ENCODE measurements at regions not wholly inside any gene's neighbourhood (a gene's known extent, or its start where the extent isn't known, plus 50 kb on each side); places are given as distances from the start of the nearest gene placed in this dataset.
"Not testable (repeated sequence)": the region's sequence is repeated elsewhere in the genome, so short reads cannot be mapped to it uniquely, and the experiment has no call there.

GRCh38 chr18:67131498-67131897 lies 385.0 kb downstream of the DSEL start:
- DNase-seq = no peak

- not testable (repeated sequence) for DNase-seq
Observed at GRCh38 chr18:67126751-67127150, 389.8 kb downstream of the DSEL start.

- DNase-seq = no peak
Observed at GRCh38 chr18:67123901-67124300, 392.6 kb downstream of the DSEL start.

DNA sequence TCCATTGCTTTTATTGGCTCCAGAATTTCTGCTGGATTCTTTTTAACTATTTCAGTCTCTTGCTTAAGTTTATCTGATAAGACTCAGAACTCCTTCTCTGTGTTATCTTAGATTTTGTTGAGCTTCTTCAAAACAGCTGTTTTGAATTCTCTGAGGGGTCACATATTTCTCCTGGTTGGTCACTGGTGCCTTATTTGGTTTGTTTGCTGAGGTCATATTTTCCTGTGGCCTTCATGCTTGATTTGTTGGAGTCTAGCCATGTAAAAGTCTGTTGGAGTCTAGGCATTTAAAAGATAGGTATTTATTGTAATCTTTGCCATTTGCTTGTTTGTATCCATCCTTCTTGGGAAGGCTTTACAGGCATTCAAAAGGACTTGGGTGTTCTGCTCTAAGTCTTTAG lies 398.7 kb downstream of the DSEL start:
- DNase-seq = no peak

DNA sequence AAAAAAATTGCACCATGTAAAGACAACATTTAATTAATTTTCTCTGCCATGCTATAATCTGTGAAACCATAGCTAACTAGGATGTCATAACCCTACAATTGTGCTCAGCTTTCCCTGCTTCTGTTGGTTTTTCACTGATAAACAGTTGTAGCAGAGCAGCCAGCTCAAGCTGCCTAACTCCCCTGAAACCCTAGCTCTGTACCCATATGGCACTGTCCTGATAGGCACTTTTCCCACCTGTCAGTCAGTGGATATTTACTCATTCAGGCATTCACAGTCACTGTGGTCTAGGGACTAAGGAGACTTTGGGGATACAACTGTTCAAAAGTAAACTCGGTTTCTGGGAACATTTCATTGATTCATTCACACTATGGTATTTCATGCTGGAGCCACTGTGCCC lies 407.0 kb downstream of the DSEL start:
- no peak for DNase-seq

GRCh38 chr18:67108894-67109293 lies 407.6 kb downstream of the DSEL start:
- no peak for DNase-seq

DNA sequence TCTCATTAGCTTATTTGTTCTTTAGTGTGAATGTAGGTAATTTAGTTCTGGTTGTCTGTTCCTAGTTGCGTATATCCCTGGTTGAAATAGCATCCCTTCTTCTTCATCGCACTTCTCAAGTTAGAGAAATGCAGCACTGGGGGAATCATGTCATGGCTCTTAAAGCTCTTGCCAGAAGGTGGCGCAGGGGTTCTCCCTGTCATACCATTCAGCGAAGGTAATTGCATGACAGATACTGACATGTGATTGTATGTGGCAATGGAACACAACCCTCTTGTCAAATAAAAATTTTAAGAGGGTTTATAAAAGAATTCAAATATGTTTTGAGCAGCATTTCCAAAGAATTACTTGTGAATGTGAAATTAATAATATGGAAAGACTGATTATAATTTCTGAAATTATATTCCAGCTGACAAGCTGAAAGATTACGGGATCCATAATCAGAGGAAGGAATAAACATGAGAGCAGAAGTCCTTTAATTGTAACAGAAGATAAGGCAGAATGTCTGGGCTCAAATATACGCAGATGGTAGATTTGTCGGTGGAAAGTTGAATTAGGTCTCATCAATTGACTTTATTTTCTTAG lies 411.7 kb downstream of the DSEL start:
- peak; percentile 71 for DNase-seq

GRCh38 chr18:67094123-67094522 lies 422.4 kb downstream of the DSEL start:
- DNase-seq = no peak

DNA sequence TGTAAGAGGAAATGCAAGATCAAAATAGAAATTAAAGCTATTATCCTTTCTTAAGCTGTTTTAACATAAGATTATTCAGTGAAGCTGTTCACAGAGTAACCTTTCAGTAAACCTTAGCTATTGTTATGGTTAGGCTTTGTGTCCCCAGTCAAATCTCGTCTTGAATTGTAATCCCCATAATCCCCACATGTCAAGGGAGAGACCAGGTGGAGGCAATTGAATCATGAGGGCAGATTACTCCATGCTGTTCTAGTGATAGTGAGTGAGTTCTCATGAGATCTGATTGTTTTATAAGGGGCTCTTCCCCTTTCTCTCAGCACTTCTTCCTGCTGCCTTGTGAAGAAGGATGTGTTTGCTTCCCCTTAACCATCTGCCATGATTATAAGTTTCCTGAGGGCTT lies 424.4 kb downstream of the DSEL start:
- DNase-seq = no peak

GRCh38 chr18:67081482-67082211 lies 434.9 kb downstream of the DSEL start:
- DNase-seq = no peak

- no peak for DNase-seq
Observed at GRCh38 chr18:67080601-67081000, 435.9 kb downstream of the DSEL start.

GRCh38 chr18:67074309-67074708 lies 442.2 kb downstream of the DSEL start:
- no peak for DNase-seq

DNA sequence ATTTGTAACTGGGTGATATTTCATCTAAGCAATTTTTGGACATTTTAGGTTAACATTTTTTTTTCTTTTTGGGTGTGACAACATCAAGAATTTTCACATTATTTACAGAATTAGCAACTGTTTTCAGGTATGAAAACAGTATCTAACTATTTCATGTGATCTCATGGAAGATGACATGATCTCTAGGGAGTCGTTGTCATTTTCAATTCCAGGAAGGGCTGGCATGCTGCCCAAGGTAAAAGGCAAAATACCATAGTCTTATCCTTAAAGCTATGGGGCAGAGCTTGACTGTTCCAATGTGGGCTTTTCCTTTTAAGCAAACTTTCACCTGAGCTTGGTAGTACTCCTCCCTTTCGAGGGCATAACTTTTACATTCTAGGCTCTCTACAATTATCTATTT lies 443.7 kb downstream of the DSEL start:
- DNase-seq = no peak

GRCh38 chr18:67068608-67069007 lies 447.9 kb downstream of the DSEL start:
- DNase-seq = no peak

- no peak for DNase-seq
Observed at GRCh38 chr18:67047334-67047733, 443.4 kb upstream of the CDH19 start.

DNA sequence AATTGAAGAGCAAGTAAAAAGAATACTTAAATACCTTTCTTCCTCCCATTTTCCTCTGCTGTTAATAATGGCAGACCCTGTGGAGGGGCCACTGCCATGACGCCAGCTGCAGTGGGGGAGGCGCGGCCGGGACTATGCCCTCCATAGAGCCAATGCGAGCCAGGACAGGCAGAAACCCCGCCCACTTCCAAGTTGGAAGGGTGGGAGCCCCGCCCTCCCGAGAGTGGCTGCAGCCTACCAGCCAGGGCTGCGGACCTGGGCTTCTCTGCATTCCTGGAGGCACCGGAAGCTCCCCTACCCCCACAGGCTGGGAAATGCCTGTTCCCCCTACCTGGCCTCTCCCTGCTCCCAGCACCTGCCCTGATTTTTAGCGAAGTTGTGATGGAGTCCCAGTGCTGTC lies 439.4 kb upstream of the CDH19 start:
- no peak for DNase-seq

GRCh38 chr18:67041334-67041733 lies 437.4 kb upstream of the CDH19 start:
- no peak for DNase-seq

GRCh38 chr18:67035026-67035425 lies 431.1 kb upstream of the CDH19 start:
- no peak for DNase-seq

DNA sequence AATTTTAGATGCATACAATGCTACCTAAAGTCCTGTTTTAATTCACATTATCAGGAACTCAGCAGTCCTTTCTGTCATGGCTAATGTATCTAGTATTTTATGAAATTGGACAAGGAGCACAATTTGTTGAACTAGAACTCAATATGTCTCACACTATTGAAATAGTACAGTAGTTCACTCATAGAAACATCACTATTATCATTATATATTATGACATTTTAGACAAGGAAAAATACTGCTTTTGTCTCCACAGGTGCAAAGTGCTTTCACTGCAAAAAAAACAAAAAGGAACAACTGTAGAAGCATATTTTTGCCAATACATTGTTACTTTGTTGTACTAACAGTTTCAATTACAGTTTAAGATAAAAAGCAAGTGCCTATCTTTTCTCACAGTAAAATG lies 419.2 kb upstream of the CDH19 start:
- DNase-seq = no peak

GRCh38 chr18:67010919-67011318 lies 407.0 kb upstream of the CDH19 start:
- no peak for DNase-seq

GRCh38 chr18:67007999-67008398 lies 404.1 kb upstream of the CDH19 start:
- no peak for DNase-seq

DNA sequence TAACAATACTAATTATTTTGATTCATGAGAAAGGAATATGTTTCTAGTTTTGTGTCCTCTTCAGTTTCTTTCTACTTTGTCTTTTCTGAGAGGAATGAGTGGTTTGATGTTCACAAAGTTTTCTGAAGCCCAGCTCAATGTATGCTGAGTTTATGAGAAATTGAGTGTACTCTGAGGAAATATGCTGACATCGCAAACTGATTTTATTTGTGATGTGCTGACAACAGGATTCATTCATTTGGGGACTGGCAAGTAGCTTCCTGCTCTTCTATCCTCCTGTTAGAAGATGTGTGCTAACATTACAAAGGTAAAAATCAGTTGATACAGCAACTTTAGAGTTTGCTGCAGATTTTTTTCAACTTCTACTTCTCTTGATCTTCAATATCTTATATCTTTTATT lies 403.2 kb upstream of the CDH19 start:
- no peak for DNase-seq

- DNase-seq = no peak
Observed at GRCh38 chr18:67001052-67001451, 397.2 kb upstream of the CDH19 start.

GRCh38 chr18:66999003-66999402 lies 395.1 kb upstream of the CDH19 start:
- DNase-seq = no peak

GRCh38 chr18:66995270-66995669 lies 391.4 kb upstream of the CDH19 start:
- DNase-seq = no peak
